Choroid plexus epithelial cell (primary cell): ENCODE measurements at regions not wholly inside any gene's neighbourhood (a gene's known extent, or its start where the extent isn't known, plus 50 kb on each side); places are given as distances from the start of the nearest gene placed in this dataset.

Experiments
- DNase-seq: peaks from one replicate; pipeline ENCODE4 v3.0.0-alpha.2; 2010; ENCODE audit warnings: low read depth
- H3K4me3 ChIP-seq: 2 replicates; pipeline ENCODE4 v1.5.1; 2011; ENCODE audit warnings: low read depth, mild to moderate bottlenecking, control low read depth, low read length, moderate library complexity
- CTCF ChIP-seq: conservative IDR thresholded peaks from 2 replicates; pipeline ENCODE4 v1.5.1; 2011; ENCODE audit warnings: low read depth, mild to moderate bottlenecking, control low read depth, inconsistent platforms, low read length, moderate library complexity

GRCh38 chr17:79155701-79156100 lies 81.1 kb downstream of the ENGASE start:
- TF ChIP-seq CTCF, result no peak
- no peak for DNase-seq
- H3K4me3 ChIP-seq, result no peak overlapping the region

- TF ChIP-seq CTCF, result no peak
- DNase-seq, result no peak
- no peak overlapping the region for H3K4me3 ChIP-seq
Measured at GRCh38 chr17:79154951-79155585, 80.4 kb downstream of the ENGASE start.

GRCh38 chr17:79154446-79154845 lies 79.8 kb downstream of the ENGASE start:
- TF ChIP-seq CTCF, result no peak
- no peak overlapping the region for H3K4me3 ChIP-seq
- DNase-seq, result no peak

GRCh38 chr17:79153367-79154130 lies 78.9 kb downstream of the ENGASE start:
- no peak overlapping the region for H3K4me3 ChIP-seq
- no peak for TF ChIP-seq CTCF
- DNase-seq, result no peak

- DNase-seq, result no peak
- no peak for TF ChIP-seq CTCF
Measured at GRCh38 chr17:79152636-79153035, 78.0 kb downstream of the ENGASE start.

GRCh38 chr17:79152110-79152509 lies 77.5 kb downstream of the ENGASE start:
- H3K4me3 ChIP-seq, result no peak overlapping the region
- TF ChIP-seq CTCF, result no peak
- no peak for DNase-seq

More at GRCh38 chr17:79152636-79153035, 78.0 kb downstream of the ENGASE start:
- H3K4me3 ChIP-seq, result no peak overlapping the region

GRCh38 chr17:79150799-79151198 lies 76.2 kb downstream of the ENGASE start:
- no peak for TF ChIP-seq CTCF
- no peak overlapping the region for H3K4me3 ChIP-seq
- no peak for DNase-seq
